ENCODE measurements at regions not wholly inside any gene's neighbourhood (a gene's known extent, or its start where the extent isn't known, plus 50 kb on each side); places are given as distances from the start of the nearest gene placed in this dataset.
A peak's percentile ranks its signal among the peaks of the same experiment; 100 is the strongest.
"Not testable (repeated sequence)": the region's sequence is repeated elsewhere in the genome, so short reads cannot be mapped to it uniquely, and the experiment has no call there.

GRCh38 chrX:39493168-39493567 is 604.6 kb downstream of the BCOR start:
- H3K27me3 Mint-ChIP-seq (ENCODE audit: low read depth): no peaks in the 10 kb centered on the region
- no peaks in the 10 kb centered on the region for H3K36me3 Mint-ChIP-seq (ENCODE audit: low read depth)
- no peak overlapping the region for H3K4me3 Mint-ChIP-seq
- peaks cover 2% of the 10 kb centered on the region for H3K9me3 Mint-ChIP-seq
- peaks cover 43% of the 10 kb centered on the region for H3K4me1 Mint-ChIP-seq
- H3K27ac Mint-ChIP-seq: peak overlapping the region; percentile 8 to 83 (median 72)
- no peak for TF ChIP-seq CTCF (IDR thresholded peaks at IDR 0.05; ENCODE audit: unreplicated experiment in 3 of 3)

GRCh38 chrX:39497117-39497516 is 600.6 kb downstream of the BCOR start:
- not testable (repeated sequence) for H3K4me3 Mint-ChIP-seq; H3K27ac Mint-ChIP-seq; H3K27me3 Mint-ChIP-seq (ENCODE audit: low read depth); H3K9me3 Mint-ChIP-seq; H3K36me3 Mint-ChIP-seq (ENCODE audit: low read depth)
- H3K4me1 Mint-ChIP-seq: peaks cover 27% of the 10 kb centered on the region

- H3K27ac Mint-ChIP-seq: no peak overlapping the region
- H3K36me3 Mint-ChIP-seq (ENCODE audit: low read depth): no peaks in the 10 kb centered on the region
- H3K4me1 Mint-ChIP-seq: peaks cover 25% of the 10 kb centered on the region
- H3K27me3 Mint-ChIP-seq (ENCODE audit: low read depth): no peaks in the 10 kb centered on the region
- TF ChIP-seq CTCF (IDR thresholded peaks at IDR 0.05; ENCODE audit: unreplicated experiment in 3 of 3): no peak
- no peak overlapping the region for H3K4me3 Mint-ChIP-seq
- peaks cover 4% of the 10 kb centered on the region for H3K9me3 Mint-ChIP-seq
These were observed 600.0 kb downstream of the BCOR start for GRCh38 chrX:39497702-39498265.

GRCh38 chrX:39499996-39500395 is 597.8 kb downstream of the BCOR start:
- no peak overlapping the region for H3K27ac Mint-ChIP-seq
- peaks cover 26% of the 10 kb centered on the region for H3K4me1 Mint-ChIP-seq
- H3K4me3 Mint-ChIP-seq: no peak overlapping the region
- no peaks in the 10 kb centered on the region for H3K27me3 Mint-ChIP-seq (ENCODE audit: low read depth)
- TF ChIP-seq CTCF (IDR thresholded peaks at IDR 0.05; ENCODE audit: unreplicated experiment in 3 of 3): no peak
- H3K36me3 Mint-ChIP-seq (ENCODE audit: low read depth): no peaks in the 10 kb centered on the region
- peaks cover 4% of the 10 kb centered on the region for H3K9me3 Mint-ChIP-seq

GRCh38 chrX:39501822-39502221 is 595.9 kb downstream of the BCOR start:
- no peaks in the 10 kb centered on the region for H3K36me3 Mint-ChIP-seq (ENCODE audit: low read depth)
- H3K4me3 Mint-ChIP-seq: no peak overlapping the region
- H3K4me1 Mint-ChIP-seq: peaks cover 22% of the 10 kb centered on the region
- no peaks in the 10 kb centered on the region for H3K27me3 Mint-ChIP-seq (ENCODE audit: low read depth)
- H3K27ac Mint-ChIP-seq: no peak overlapping the region
- TF ChIP-seq CTCF (IDR thresholded peaks at IDR 0.05; ENCODE audit: unreplicated experiment in 3 of 3): no peak
- peaks cover 4% of the 10 kb centered on the region for H3K9me3 Mint-ChIP-seq

GRCh38 chrX:39502486-39502885 is 595.3 kb downstream of the BCOR start:
- no peak overlapping the region for H3K27ac Mint-ChIP-seq
- no peaks in the 10 kb centered on the region for H3K36me3 Mint-ChIP-seq (ENCODE audit: low read depth)
- H3K27me3 Mint-ChIP-seq (ENCODE audit: low read depth): no peaks in the 10 kb centered on the region
- H3K4me3 Mint-ChIP-seq: no peak overlapping the region
- H3K9me3 Mint-ChIP-seq: peaks cover 4% of the 10 kb centered on the region
- peaks cover 22% of the 10 kb centered on the region for H3K4me1 Mint-ChIP-seq
- no peak for TF ChIP-seq CTCF (IDR thresholded peaks at IDR 0.05; ENCODE audit: unreplicated experiment in 3 of 3)

Measured in nephron (organoid).